Esophagus muscularis mucosa (tissue), 4 donors: ENCODE measurements at regions not wholly inside any gene's neighbourhood (a gene's known extent, or its start where the extent isn't known, plus 50 kb on each side); places are given as distances from the start of the nearest gene placed in this dataset.

Experiments
- DNase-seq: peaks from one replicate; pipeline ENCODE4 v3.0.0-alpha.2; 2017; ENCODE audit errors: extremely low spot score
- H3K27ac ChIP-seq, 4 donors: fragments of 200-600 bp; sonication (generic); replicated peaks in 1 of 4; 1 replicate in 3 of 4; 2 replicates in 1 of 4; pipeline ENCODE4 v1.5.1; 2016 to 2019; ENCODE audit warnings: mild to moderate bottlenecking in 1 of 4
- H3K27me3 ChIP-seq, 4 donors: fragments of 200-600 bp; sonication (generic); one replicate each; pipeline versions ENCODE4 v1.5.1 to v1.6.0; 2016 to 2019
- H3K36me3 ChIP-seq, 4 donors: fragments of 200-600 bp; sonication (generic); one replicate each; pipeline ENCODE4 v1.5.1; 2016 to 2019
- H3K4me1 ChIP-seq, 4 donors: fragments of 200-600 bp; sonication (generic); one replicate each; pipeline ENCODE4 v1.5.1; 2016 to 2019
- H3K4me3 ChIP-seq, 4 donors: fragments of 200-600 bp; sonication (generic); 1 replicate in 2 of 4; 2 replicates in 2 of 4; pipeline ENCODE4 v1.5.1; 2016 to 2019; ENCODE audit warnings: mild to moderate bottlenecking in 4 of 4, moderate library complexity in 1 of 4
- H3K9me3 ChIP-seq, 4 donors: fragments of 200-600 bp; sonication (generic); 1 replicate in 3 of 4; 2 replicates in 1 of 4; pipeline ENCODE4 v1.5.1; 2016 to 2019
- EP300 ChIP-seq: sonication (generic); formaldehyde crosslinking; IDR thresholded peaks from one replicate; pipeline ENCODE4 v1.6.1; 2017; ENCODE audit warnings: antibody characterized with exemption
- POLR2A ChIP-seq: fragments of 450-650 bp; IDR thresholded peaks from one replicate; pipeline ENCODE4 v1.6.1; 2017; ENCODE audit warnings: antibody characterized with exemption, moderate library complexity, mild to moderate bottlenecking, low read depth
- POLR2AphosphoS5 ChIP-seq, 2 donors: sonication (generic); formaldehyde crosslinking; IDR thresholded peaks; one replicate each; pipeline ENCODE4 v1.6.1; 2017; ENCODE audit warnings: antibody characterized with exemption in 2 of 2
- WGBS: methylation state at CpG from one replicate; pipeline ENCODE4 v1.1.5; 2018; 5-methylcytosine and 5-hydroxymethylcytosine counted together
- intact Hi-C: fragments of 100-400 bp; cut with DNase I; formaldehyde crosslinking; loops from one replicate; pipeline ENCODE4 v1.15.1; 2023
- TF ChIP-seq, protein P1 (sequence below), 3 experiments: fragments of 200-600 bp in 2 of 3; fragments of 450-650 bp in 1 of 3; sonication (generic) in 2 of 3; IDR thresholded peaks; one replicate each; pipeline ENCODE4 v1.5.1; 2017 to 2019; ENCODE audit warnings: antibody characterized with exemption in 3 of 3, mild to moderate bottlenecking in 2 of 3, moderate library complexity in 1 of 3

DNA sequence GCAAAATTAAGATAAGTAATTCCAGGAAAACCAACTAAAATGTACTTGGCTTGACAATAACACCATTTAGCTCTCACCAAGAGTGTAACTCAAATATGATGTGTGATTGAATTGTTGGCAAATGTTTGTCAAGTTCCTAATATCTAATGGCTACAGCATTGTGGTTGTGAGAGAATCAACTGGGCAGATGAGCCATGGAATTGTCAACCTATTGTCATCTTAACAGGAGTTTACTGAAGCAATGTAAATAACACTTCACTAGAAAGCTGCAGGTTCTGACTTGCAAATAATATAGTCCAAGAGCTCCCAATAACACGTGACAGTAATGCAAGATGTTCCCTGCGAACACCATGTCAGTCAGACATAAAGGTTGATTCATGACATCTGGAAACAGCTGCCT lies 495.2 kb upstream of the MEIS1 start:
- no peak for DNase-seq

DNA sequence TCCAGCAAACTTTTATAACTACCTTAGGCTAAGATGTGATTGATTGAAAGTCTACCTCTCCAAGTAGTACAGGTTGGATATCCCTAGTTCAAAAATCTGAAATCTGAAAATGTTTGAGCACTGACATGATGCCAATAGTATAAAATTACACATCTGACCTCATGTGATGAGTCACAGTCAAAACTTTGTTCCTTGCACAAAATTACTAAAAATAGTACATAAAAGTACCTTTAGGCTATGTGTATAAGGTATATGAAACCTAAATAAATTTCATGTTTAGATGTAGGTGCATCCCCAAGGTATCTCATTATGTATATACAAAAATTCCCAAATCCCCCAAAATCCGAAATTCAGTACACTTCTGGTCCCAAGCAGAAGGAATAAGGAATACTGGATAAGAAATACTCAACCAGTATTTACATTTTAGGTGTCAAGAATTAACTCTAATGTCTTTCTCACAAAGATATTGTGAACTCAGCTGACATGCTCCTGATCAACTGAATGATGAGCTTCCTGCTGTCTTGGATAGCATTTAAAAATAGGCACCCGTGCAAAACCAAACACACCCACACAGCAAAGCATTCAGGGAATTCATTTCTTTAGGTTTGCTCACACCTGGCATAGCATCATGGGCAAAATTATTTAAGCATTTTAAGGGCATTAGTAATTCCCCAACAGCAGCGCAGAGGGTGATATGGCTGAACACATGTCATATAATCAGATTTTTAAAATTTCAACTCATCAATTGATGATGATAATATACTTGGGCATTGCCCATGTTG lies 497.4 kb upstream of the MEIS1 start:
- no peak for DNase-seq
- no peak overlapping the region for H3K4me3 ChIP-seq
- intact Hi-C loops, result no loop called here
- no peaks in the 10 kb centered on the region for H3K9me3 ChIP-seq
- peaks cover 0 to 4% (median 0%) of the 10 kb centered on the region in 4 donors for H3K27me3 ChIP-seq
- H3K36me3 ChIP-seq, result no peaks in the 10 kb centered on the region
- TF ChIP-seq POLR2A, result no peak
- TF ChIP-seq POLR2AphosphoS5 (IDR thresholded peaks at IDR 0.05), result no peak
- no peak for TF ChIP-seq EP300
- TF ChIP-seq, protein P1, sequence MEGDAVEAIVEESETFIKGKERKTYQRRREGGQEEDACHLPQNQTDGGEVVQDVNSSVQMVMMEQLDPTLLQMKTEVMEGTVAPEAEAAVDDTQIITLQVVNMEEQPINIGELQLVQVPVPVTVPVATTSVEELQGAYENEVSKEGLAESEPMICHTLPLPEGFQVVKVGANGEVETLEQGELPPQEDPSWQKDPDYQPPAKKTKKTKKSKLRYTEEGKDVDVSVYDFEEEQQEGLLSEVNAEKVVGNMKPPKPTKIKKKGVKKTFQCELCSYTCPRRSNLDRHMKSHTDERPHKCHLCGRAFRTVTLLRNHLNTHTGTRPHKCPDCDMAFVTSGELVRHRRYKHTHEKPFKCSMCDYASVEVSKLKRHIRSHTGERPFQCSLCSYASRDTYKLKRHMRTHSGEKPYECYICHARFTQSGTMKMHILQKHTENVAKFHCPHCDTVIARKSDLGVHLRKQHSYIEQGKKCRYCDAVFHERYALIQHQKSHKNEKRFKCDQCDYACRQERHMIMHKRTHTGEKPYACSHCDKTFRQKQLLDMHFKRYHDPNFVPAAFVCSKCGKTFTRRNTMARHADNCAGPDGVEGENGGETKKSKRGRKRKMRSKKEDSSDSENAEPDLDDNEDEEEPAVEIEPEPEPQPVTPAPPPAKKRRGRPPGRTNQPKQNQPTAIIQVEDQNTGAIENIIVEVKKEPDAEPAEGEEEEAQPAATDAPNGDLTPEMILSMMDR (IDR thresholded peaks at IDR 0.05), result no peak
- no peak overlapping the region for H3K27ac ChIP-seq
- 72% methylated on average over 3 of the region's 3 CpGs for WGBS
- no peaks in the 10 kb centered on the region for H3K4me1 ChIP-seq

More for the DNA sequence above, 495.2 kb upstream of the MEIS1 start:
- Histone ChIP-seq H3K27me3 (peaks cover 0 to 4% (median 0%) of the 10 kb centered on the region in 4 donors), H3K4me3 (no peak overlapping the region), H3K27ac (no peak overlapping the region), H3K36me3 (no peaks in the 10 kb centered on the region), H3K4me1 (no peaks in the 10 kb centered on the region), H3K9me3 (no peaks in the 10 kb centered on the region)
- no peak for TF ChIP-seq EP300
- TF ChIP-seq POLR2A, result no peak
- no peak for TF ChIP-seq POLR2AphosphoS5 (IDR thresholded peaks at IDR 0.05)
- TF ChIP-seq, protein P1 (IDR thresholded peaks at IDR 0.05), result no peak
- intact Hi-C loops, result no loop called here
- 57% methylated on average over 2 of the region's 2 CpGs for WGBS

DNA sequence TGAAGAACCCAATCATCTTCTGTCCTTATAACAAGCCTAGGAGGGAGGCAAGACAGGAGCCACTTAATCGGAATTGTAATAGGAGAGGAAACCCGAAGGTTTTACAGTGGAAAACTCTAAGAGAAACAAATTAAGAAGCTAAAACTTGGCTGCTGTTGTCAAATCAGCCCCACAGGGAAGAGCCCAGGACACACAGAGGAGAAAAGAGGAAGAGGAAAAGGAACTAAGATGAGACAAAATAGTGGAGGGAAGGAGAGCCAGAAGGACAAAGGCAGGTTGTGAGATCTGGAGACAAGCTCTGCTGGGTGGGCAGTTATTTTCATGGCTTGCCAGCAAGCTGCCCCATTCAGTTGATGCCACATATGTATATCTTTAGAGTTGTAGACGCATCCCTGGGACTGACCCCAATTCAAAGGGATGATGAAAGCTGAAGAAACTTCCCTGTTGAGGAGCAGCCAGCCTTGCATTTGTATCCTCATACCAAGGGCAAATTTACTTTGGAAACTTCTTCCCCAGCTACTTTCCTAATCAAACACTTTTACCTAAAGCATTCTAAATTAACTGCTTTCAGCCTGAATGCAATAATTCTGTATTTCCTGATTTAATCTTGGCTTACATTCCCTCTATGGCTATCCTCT lies 499.8 kb upstream of the MEIS1 start:
- Histone ChIP-seq H3K36me3 (no peaks in the 10 kb centered on the region), H3K9me3 (no peaks in the 10 kb centered on the region), H3K27ac (no peak overlapping the region), H3K4me3 (no peak overlapping the region), H3K27me3 (peaks cover 0 to 4% (median 0%) of the 10 kb centered on the region in 4 donors), H3K4me1 (no peaks in the 10 kb centered on the region)
- TF ChIP-seq POLR2AphosphoS5 (IDR thresholded peaks at IDR 0.05), result no peak
- TF ChIP-seq, protein P1 (IDR thresholded peaks at IDR 0.05), result no peak
- TF ChIP-seq EP300, result no peak
- TF ChIP-seq POLR2A, result no peak
- WGBS, result 76% methylated on average over 3 of the region's 3 CpGs
- intact Hi-C loops, result no loop called here
- DNase-seq, result no peak

DNA sequence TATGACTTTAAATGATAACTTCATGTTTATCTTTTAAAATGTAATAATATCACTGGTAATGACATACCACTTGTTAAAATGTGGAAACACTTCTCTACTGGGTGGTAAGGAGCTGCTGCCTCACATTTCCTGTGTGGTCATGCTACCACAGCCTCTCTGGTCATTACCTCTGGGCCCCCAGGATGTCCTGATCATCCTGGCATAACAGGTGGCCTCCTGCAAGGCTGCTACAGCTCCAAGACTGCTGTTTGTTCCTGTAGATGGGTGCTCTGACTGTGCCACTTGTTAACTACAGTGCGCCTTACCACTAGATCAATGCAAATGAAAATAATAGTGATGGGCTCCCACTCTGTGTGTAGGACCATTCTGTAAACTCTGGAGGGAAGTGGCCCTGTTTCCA lies 500.2 kb upstream of the SPRED2 start:
- intact Hi-C loops, result no loop called here
- H3K9me3 ChIP-seq, result no peaks in the 10 kb centered on the region
- no peaks in the 10 kb centered on the region for H3K36me3 ChIP-seq
- H3K27ac ChIP-seq, result no peak overlapping the region
- no peak for DNase-seq
- no peak overlapping the region for H3K4me3 ChIP-seq
- no peaks in the 10 kb centered on the region for H3K4me1 ChIP-seq
- H3K27me3 ChIP-seq, result peaks cover 0 to 4% (median 0%) of the 10 kb centered on the region in 4 donors
- no peak for TF ChIP-seq POLR2AphosphoS5 (IDR thresholded peaks at IDR 0.05)
- TF ChIP-seq EP300, result no peak
- TF ChIP-seq POLR2A, result no peak
- TF ChIP-seq, protein P1 (IDR thresholded peaks at IDR 0.05), result no peak
- 100% methylated on average over 1 of the region's 1 CpG for WGBS
